Activated CD4-positive, alpha-beta memory T cell treated with anti-CD3 and anti-CD28 coated beads for 36 hours (primary cell): ENCODE measurements at regions not wholly inside any gene's neighbourhood (a gene's known extent, or its start where the extent isn't known, plus 50 kb on each side); places are given as distances from the start of the nearest gene placed in this dataset.
"Not testable (repeated sequence)": the region's sequence is repeated elsewhere in the genome, so short reads cannot be mapped to it uniquely, and the experiment has no call there.

Source experiments
- CTCF ChIA-PET: fragments of 350-600 bp; sonication (Branson Sonifier 250); formaldehyde crosslinking; loops from one replicate; lab custom pipeline; 2021; ENCODE audit warnings: antibody characterized with exemption, inconsistent platforms; lab: Charles Lee
- POLR2A ChIA-PET: fragments of 350-600 bp; sonication (Branson Sonifier 250); formaldehyde crosslinking; loops from one replicate; lab custom pipeline; 2021; ENCODE audit warnings: antibody characterized with exemption; lab: Charles Lee
- DNase-seq: peaks from one replicate; pipeline ENCODE4 v3.0.0-alpha.2; 2020
- H3K27ac Mint-ChIP-seq: one replicate; pipeline ENCODE4 v1.8.0; 2021; ENCODE audit warnings: mixed read lengths
- H3K27me3 Mint-ChIP-seq: one replicate; pipeline ENCODE4 v1.8.0; 2021; ENCODE audit warnings: mixed read lengths
- H3K36me3 Mint-ChIP-seq: one replicate; pipeline ENCODE4 v1.8.0; 2021; ENCODE audit warnings: mixed read lengths
- H3K4me1 Mint-ChIP-seq: one replicate; pipeline ENCODE4 v1.8.0; 2021; ENCODE audit warnings: low read depth, mixed read lengths
- H3K4me3 Mint-ChIP-seq: one replicate; pipeline ENCODE4 v1.8.0; 2021; ENCODE audit warnings: mild to moderate bottlenecking, mixed read lengths
- H3K9me3 Mint-ChIP-seq: one replicate; pipeline ENCODE4 v1.8.0; 2021; ENCODE audit warnings: mixed read lengths
- intact Hi-C: fragments of 100-400 bp; cut with micrococcal nuclease; formaldehyde crosslinking; loops from one replicate; pipeline ENCODE4 v1.15.1; 2023

- CTCF ChIA-PET, result interaction anchor here (4.6 kb wide), 1 partner anchor 52 kb away, joined by 24 read pairs; no protein-coding TSS in a partner anchor
- H3K4me3 Mint-ChIP-seq, DNase-seq, H3K36me3 Mint-ChIP-seq, H3K27ac Mint-ChIP-seq, H3K27me3 Mint-ChIP-seq, POLR2A ChIA-PET, H3K9me3 Mint-ChIP-seq, intact Hi-C loops: not testable (repeated sequence)
- H3K4me1 Mint-ChIP-seq, result peaks cover 46% of the 10 kb centered on the region
Measured at GRCh38 chr20:53863535-53863922, 206.9 kb downstream of the BCAS1 start.

- H3K4me3 Mint-ChIP-seq, intact Hi-C loops, H3K27me3 Mint-ChIP-seq, DNase-seq, H3K9me3 Mint-ChIP-seq, H3K27ac Mint-ChIP-seq, H3K36me3 Mint-ChIP-seq: not testable (repeated sequence)
- ChIA-PET CTCF (interaction anchor here (4.6 kb wide), 1 partner anchor 53 kb away, joined by 24 read pairs; no protein-coding TSS in a partner anchor), POLR2A (interaction anchor here (0.6 kb wide), 1 partner anchor 292 kb away, joined by 3 read pairs; no protein-coding TSS in a partner anchor)
- peaks cover 45% of the 10 kb centered on the region for H3K4me1 Mint-ChIP-seq
Measured at GRCh38 chr20:53863039-53863438, 207.4 kb downstream of the BCAS1 start.

GRCh38 chr20:53862490-53862889 is 207.9 kb downstream of the BCAS1 start:
- DNase-seq, intact Hi-C loops, H3K9me3 Mint-ChIP-seq, H3K27me3 Mint-ChIP-seq, H3K36me3 Mint-ChIP-seq, H3K27ac Mint-ChIP-seq, H3K4me3 Mint-ChIP-seq: not testable (repeated sequence)
- CTCF ChIA-PET, result interaction anchor here (1.1 to 4.6 kb wide), 2 partner anchors 53 kb away, joined by 3 to 24 read pairs; no protein-coding TSS in a partner anchor
- POLR2A ChIA-PET, result interaction anchor here (0.6 kb wide), 1 partner anchor 291 kb away, joined by 3 read pairs; no protein-coding TSS in a partner anchor
- peaks cover 42% of the 10 kb centered on the region for H3K4me1 Mint-ChIP-seq

DNA sequence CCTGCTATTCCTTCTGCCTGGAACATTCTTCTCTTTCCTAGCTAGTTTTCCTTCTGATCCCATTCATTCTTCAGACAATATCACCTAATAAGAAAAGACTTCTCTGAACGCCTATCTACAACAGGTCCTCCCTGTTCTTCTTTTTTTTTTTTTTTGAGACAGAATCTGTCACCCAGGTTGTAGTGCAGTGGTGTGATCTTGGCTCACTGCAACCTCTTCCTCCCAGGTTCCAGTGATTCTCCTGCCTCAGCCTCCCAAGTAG is 208.3 kb downstream of the BCAS1 start:
- intact Hi-C loops, result not testable (repeated sequence)
- CTCF ChIA-PET, result interaction anchor here (1.1 kb wide), 1 partner anchor 53 kb away, joined by 3 read pairs; no protein-coding TSS in a partner anchor

DNA sequence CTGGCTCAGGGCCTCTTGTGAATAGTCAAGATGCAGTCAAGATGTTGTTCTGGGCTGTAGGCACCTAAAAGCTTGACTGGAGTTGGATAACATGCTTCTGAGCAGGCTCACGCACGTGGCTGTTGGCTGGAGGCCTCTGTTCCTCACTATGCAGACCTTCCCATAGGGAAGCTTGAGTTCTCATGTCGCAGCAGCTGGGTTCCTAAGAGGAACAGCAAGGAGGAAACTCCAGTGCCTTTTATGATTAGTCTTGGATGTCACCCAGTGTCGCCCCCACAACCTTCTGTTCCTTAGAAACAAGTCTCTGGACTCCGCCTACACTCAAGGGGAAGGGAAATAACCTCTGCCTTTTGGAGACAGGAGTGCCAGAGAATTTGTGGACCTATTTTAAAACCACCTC is 210.7 kb downstream of the BCAS1 start:
- H3K36me3 Mint-ChIP-seq, result no peaks in the 10 kb centered on the region
- ChIA-PET CTCF (interaction anchor here (0.7 kb wide), 1 partner anchor 1303 kb away, joined by 3 read pairs; no protein-coding TSS in a partner anchor), POLR2A (interaction anchor here (0.9 kb wide), 1 partner anchor 17 kb away, joined by 3 read pairs; no protein-coding TSS in a partner anchor)
- intact Hi-C loops, result no loop called here
- H3K9me3 Mint-ChIP-seq, result no peaks in the 10 kb centered on the region
- H3K27ac Mint-ChIP-seq, result no peak overlapping the region
- no peak for DNase-seq
- H3K27me3 Mint-ChIP-seq, result no peaks in the 10 kb centered on the region
- H3K4me1 Mint-ChIP-seq, result peaks cover 27% of the 10 kb centered on the region
- no peak overlapping the region for H3K4me3 Mint-ChIP-seq

More for the DNA sequence above, 208.3 kb downstream of the BCAS1 start:
- peaks cover 38% of the 10 kb centered on the region for H3K4me1 Mint-ChIP-seq
- POLR2A ChIA-PET, H3K27me3 Mint-ChIP-seq, DNase-seq, H3K36me3 Mint-ChIP-seq, H3K9me3 Mint-ChIP-seq, H3K4me3 Mint-ChIP-seq, H3K27ac Mint-ChIP-seq: not testable (repeated sequence)

GRCh38 chr20:53859009-53859408 is 211.4 kb downstream of the BCAS1 start:
- POLR2A ChIA-PET, result interaction anchor here (0.9 kb wide), 1 partner anchor 16 kb away, joined by 3 read pairs; no protein-coding TSS in a partner anchor
- CTCF ChIA-PET, result interaction anchor here (0.6 to 0.7 kb wide), 2 partner anchors 12 to 1302 kb away, joined by 3 read pairs; no protein-coding TSS in a partner anchor
- H3K4me1 Mint-ChIP-seq, result peaks cover 24% of the 10 kb centered on the region
- H3K27ac Mint-ChIP-seq, H3K27me3 Mint-ChIP-seq, H3K9me3 Mint-ChIP-seq, intact Hi-C loops, H3K36me3 Mint-ChIP-seq, H3K4me3 Mint-ChIP-seq, DNase-seq: not testable (repeated sequence)

- H3K36me3 Mint-ChIP-seq, CTCF ChIA-PET, H3K4me3 Mint-ChIP-seq, H3K27me3 Mint-ChIP-seq, H3K9me3 Mint-ChIP-seq, POLR2A ChIA-PET, DNase-seq, intact Hi-C loops, H3K27ac Mint-ChIP-seq: not testable (repeated sequence)
- peaks cover 19% of the 10 kb centered on the region for H3K4me1 Mint-ChIP-seq
Measured at GRCh38 chr20:53858516-53858915, 211.9 kb downstream of the BCAS1 start.

DNA sequence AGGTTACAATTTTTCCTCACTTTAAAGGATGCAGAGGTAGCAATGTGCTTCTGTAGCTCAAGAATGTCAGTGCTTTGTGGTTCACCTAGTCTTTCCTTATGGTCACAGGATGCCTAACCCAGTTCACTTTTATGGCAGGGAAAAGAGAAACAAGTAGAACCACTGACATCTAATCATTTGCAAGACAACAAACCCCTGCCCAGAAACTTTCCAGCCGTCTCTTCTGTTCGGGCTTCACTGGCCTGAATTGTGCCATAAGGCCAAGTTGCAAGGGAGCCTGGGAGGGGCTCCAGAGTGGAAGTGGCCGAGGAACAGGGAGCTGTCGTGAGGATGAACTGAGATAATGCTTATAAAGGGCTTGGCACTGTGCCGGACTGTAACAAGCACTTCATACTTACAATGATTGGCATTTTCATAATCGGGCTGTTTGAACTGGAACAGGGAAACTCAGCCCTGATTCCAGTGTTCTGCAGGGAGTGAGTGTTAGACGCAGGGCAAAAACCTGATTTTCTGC is 212.6 kb downstream of the BCAS1 start:
- intact Hi-C loops, result no loop called here
- H3K27me3 Mint-ChIP-seq, result no peaks in the 10 kb centered on the region
- H3K27ac Mint-ChIP-seq, result no peak overlapping the region
- H3K36me3 Mint-ChIP-seq, result no peaks in the 10 kb centered on the region
- peaks cover 12% of the 10 kb centered on the region for H3K4me1 Mint-ChIP-seq
- CTCF ChIA-PET, result interaction anchor here (0.6 kb wide), 1 partner anchor 28 kb away, joined by 3 read pairs; no protein-coding TSS in a partner anchor
- H3K9me3 Mint-ChIP-seq, result no peaks in the 10 kb centered on the region
- no peak for DNase-seq
- H3K4me3 Mint-ChIP-seq, result no peak overlapping the region
- POLR2A ChIA-PET, result no interaction called here

DNA sequence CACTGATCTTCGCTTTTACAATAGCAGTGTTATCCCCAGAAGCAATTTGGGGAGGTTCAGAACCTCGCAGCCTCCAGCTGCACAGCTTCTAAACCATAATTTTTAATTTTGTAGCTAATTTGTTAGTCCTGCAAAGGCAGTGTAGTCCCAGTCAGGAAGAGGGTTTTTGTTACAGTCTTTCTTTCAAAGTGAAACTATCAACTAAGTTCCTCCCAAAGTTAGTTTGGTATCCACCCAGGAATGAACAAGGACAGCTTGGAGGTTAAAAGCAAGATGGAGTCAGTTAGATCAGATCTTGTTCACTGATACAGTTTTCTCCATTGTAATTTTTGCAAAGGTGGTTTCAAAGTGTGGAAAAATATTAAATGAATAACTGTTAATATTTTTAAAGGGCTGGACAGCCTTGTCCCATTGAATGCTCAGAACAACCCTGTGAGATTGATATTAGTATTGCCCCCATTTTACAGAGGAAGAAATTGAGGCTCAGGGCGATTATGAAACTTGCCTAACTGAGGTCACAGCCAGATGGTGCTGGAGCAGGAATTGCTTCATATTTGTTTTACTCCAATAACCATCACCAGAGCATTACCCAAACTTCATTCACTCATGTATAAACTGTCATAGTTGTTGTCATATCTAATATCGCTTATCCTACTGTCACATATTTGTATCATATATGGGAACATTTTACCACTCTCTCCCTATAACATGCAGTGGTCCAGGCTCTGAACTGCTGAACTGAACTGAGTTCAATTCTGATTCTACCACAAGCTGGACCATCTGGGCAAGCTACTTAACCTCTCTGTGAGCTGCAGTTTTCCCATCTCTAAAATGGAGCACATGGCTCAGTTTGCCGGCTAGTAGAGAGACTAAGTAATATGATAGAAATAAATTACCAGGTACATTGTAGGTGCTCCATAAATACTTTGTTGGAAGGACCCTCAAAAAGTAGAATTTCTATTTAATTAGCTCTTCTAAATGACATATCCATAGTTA is 213.8 kb downstream of the BCAS1 start:
- POLR2A ChIA-PET, result no interaction called here

GRCh38 chr20:53855733-53856132 is 214.7 kb downstream of the BCAS1 start:
- Mint-ChIP-seq H3K27me3 (no peaks in the 10 kb centered on the region), H3K36me3 (no peaks in the 10 kb centered on the region), H3K4me3 (no peak overlapping the region), H3K27ac (no peak overlapping the region), H3K9me3 (no peaks in the 10 kb centered on the region), H3K4me1 (peaks cover 11% of the 10 kb centered on the region)
- CTCF ChIA-PET, result interaction anchor here (0.6 kb wide), 1 partner anchor 115 kb away, joined by 3 read pairs; no protein-coding TSS in a partner anchor
- POLR2A ChIA-PET, result no interaction called here
- intact Hi-C loops, result no loop called here
- no peak for DNase-seq

More for the DNA sequence above, 213.8 kb downstream of the BCAS1 start:
- Mint-ChIP-seq H3K4me1 (peaks cover 11% of the 10 kb centered on the region), H3K27ac (no peak overlapping the region), H3K36me3 (no peaks in the 10 kb centered on the region), H3K4me3 (no peak overlapping the region), H3K27me3 (no peaks in the 10 kb centered on the region), H3K9me3 (no peaks in the 10 kb centered on the region)
- intact Hi-C loops, result no loop called here
- CTCF ChIA-PET, result interaction anchor here (0.6 kb wide), 1 partner anchor 26 kb away, joined by 3 read pairs; no protein-coding TSS in a partner anchor
- no peak for DNase-seq

DNA sequence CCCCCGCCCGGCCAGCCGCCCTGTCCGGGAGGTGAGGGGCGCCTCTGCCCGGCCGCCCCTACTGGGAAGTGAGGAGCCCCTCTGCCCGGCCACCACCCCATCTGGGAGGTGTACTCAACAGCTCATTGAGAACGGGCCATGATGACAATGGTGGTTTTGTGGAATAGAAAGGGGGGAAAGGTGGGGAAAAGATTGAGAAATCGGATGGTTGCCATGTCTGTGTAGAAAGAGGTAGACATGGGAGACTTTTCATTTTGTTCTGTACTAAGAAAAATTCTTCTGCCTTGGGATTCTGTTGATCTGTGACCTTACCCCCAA is 215.8 kb downstream of the BCAS1 start:
- POLR2A ChIA-PET, H3K9me3 Mint-ChIP-seq: not testable (repeated sequence)
- H3K4me1 Mint-ChIP-seq, result peaks cover 15% of the 10 kb centered on the region

DNA sequence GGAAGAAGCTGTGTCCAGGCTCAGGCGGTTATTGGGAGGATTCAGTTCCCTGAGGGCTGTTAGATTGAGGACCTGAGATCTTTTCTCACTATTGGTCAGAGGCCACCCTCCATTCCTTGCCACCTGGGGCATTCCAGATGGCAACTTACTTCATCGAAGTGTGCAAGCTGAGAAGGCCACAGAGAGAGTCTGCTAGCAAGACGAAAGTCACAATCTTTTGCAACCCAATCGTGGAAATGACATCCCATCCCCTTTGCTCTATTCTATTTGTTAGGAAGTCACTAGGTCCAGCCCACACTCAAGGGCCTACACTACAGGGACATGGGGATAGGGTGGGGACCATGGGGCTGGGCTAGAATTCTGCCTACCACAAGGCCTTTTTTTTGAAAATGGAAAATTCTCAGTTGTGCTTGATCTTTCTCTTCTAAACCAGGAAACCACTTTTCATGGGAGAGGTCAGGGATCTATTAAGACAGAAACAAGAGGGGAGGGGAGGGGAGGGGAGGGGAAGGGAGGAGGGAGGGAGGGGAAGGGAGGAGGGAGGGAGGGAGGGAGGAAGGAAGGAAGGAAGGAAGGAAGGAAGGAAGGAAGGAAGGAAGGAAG is 217.2 kb downstream of the BCAS1 start:
- Mint-ChIP-seq H3K36me3 (no peaks in the 10 kb centered on the region), H3K9me3 (no peaks in the 10 kb centered on the region), H3K4me1 (peaks cover 20% of the 10 kb centered on the region), H3K27ac (no peak overlapping the region), H3K4me3 (no peak overlapping the region), H3K27me3 (no peaks in the 10 kb centered on the region)
- POLR2A ChIA-PET, result no interaction called here
- intact Hi-C loops, result no loop called here
- DNase-seq, result no peak
- CTCF ChIA-PET, result interaction anchor here (0.9 kb wide), 1 partner anchor 17 kb away, joined by 3 read pairs; no protein-coding TSS in a partner anchor

More for the DNA sequence above, 215.8 kb downstream of the BCAS1 start:
- H3K4me3 Mint-ChIP-seq, intact Hi-C loops, CTCF ChIA-PET, H3K27ac Mint-ChIP-seq, DNase-seq, H3K27me3 Mint-ChIP-seq, H3K36me3 Mint-ChIP-seq: not testable (repeated sequence)
